ENCODE measurements at regions not wholly inside any gene's neighbourhood (a gene's known extent, or its start where the extent isn't known, plus 50 kb on each side); places are given as distances from the start of the nearest gene placed in this dataset.
"Not testable (repeated sequence)": the region's sequence is repeated elsewhere in the genome, so short reads cannot be mapped to it uniquely, and the experiment has no call there.

DNA sequence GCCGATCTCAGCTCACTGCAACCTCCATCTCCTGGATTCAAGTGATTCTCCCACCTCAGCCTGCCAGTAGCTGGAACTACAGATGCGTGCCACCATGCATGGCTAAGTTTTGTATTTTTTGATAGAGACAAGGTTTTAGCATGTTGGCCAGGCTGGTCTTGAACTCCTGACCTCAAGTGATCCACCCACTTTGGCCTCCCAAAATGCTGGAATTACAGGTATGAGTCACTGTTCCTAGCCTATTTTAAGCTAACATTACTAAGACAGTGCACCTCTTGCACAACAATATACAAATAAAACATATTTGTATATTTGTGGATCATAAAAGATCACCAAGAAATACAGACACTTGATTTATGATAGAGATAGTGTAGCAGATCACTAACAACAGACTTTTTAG lies 139.1 kb downstream of the DUSP10 start:
- ATAC-seq (no peak), DNase-seq (no peak)
- no peak overlapping the region for H3K4me3 ChIP-seq
- intact Hi-C loops (cut with DNase I) = no loop called here
- H3K36me3 ChIP-seq = no peaks in the 10 kb centered on the region
- no peaks in the 10 kb centered on the region for H3K27me3 ChIP-seq (ENCODE audit: low read depth)
- TF ChIP-seq, protein P1, sequence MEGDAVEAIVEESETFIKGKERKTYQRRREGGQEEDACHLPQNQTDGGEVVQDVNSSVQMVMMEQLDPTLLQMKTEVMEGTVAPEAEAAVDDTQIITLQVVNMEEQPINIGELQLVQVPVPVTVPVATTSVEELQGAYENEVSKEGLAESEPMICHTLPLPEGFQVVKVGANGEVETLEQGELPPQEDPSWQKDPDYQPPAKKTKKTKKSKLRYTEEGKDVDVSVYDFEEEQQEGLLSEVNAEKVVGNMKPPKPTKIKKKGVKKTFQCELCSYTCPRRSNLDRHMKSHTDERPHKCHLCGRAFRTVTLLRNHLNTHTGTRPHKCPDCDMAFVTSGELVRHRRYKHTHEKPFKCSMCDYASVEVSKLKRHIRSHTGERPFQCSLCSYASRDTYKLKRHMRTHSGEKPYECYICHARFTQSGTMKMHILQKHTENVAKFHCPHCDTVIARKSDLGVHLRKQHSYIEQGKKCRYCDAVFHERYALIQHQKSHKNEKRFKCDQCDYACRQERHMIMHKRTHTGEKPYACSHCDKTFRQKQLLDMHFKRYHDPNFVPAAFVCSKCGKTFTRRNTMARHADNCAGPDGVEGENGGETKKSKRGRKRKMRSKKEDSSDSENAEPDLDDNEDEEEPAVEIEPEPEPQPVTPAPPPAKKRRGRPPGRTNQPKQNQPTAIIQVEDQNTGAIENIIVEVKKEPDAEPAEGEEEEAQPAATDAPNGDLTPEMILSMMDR (IDR thresholded peaks at IDR 0.05) = no peak
- H3K4me1 ChIP-seq = no peaks in the 10 kb centered on the region
- no peak overlapping the region for H3K27ac ChIP-seq
- H3K9me3 ChIP-seq = no peaks in the 10 kb centered on the region

DNA sequence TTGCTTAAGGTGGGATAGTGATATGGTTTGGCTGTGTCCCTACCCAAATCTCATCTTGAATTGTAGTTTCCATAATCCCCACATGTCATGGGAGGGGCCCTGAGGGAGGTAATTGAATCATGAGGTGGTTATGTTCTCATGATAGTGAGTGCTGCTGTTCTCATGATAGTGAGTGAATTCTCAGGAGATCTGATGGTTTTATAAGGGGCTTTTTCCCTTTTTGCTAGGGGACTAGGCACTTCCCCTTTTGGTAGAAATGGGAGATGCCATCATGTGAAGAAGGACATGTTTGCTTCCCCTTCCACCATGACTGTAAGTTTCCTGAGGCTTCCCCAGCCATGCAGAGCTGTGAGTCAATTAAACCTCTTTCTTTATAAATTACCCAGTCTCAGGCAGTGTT lies 137.5 kb downstream of the DUSP10 start:
- DNase-seq; ATAC-seq; H3K9me3 ChIP-seq; H3K4me1 ChIP-seq; intact Hi-C loops (cut with DNase I); H3K36me3 ChIP-seq; H3K4me3 ChIP-seq; H3K27me3 ChIP-seq (ENCODE audit: low read depth); H3K27ac ChIP-seq: not testable (repeated sequence)

DNA sequence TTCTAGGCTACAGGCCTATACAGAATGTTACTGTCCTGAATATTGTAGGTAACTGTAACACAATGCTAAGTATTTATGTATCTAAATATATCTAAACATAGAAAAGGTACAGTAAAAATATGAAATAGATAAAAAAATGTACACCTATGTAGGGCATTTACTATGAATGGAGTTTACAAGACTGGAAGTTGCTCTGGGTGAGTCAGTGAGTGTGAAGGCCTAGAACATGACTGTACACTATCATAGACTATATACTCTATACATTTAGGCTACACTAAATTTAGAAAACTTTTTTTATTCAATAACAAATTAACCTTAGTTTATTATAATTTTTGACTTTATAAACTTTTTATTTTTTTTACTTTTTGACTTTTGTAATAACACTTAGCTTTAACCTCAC lies 136.9 kb downstream of the DUSP10 start:
- intact Hi-C loops (cut with DNase I) = no loop called here
- DNase-seq (no peak), ATAC-seq (no peak)
- TF ChIP-seq, protein P1 (IDR thresholded peaks at IDR 0.05) = no peak
- H3K4me3 ChIP-seq = no peak overlapping the region
- no peaks in the 10 kb centered on the region for H3K36me3 ChIP-seq
- H3K4me1 ChIP-seq = no peaks in the 10 kb centered on the region
- no peaks in the 10 kb centered on the region for H3K27me3 ChIP-seq (ENCODE audit: low read depth)
- H3K27ac ChIP-seq = no peak overlapping the region
- H3K9me3 ChIP-seq = no peaks in the 10 kb centered on the region

DNA sequence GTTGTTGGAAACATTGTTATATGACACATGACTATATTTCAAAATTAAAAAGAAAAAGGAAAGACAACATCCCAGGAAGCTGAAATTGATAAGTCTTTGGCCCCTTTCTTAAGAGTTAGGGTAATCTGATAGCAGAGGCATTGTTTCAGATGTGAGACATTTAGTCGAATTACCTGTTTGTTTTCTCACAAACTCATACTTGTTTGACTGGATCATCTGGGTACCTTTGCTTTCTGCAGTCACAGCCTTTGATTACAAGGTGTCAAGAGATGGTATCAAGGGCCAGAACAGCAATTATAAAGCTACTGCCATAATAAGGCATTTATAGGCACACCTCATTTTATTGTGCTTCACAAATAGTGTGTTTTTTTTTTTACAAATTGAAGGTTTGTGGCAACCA lies 136.3 kb downstream of the DUSP10 start:
- no peak overlapping the region for H3K4me3 ChIP-seq
- TF ChIP-seq, protein P1 (IDR thresholded peaks at IDR 0.05) = no peak
- no peaks in the 10 kb centered on the region for H3K4me1 ChIP-seq
- no peak overlapping the region for H3K27ac ChIP-seq
- intact Hi-C loops (cut with DNase I) = no loop called here
- no peaks in the 10 kb centered on the region for H3K27me3 ChIP-seq (ENCODE audit: low read depth)
- DNase-seq = no peak
- H3K36me3 ChIP-seq = no peaks in the 10 kb centered on the region
- ATAC-seq = no peak
- no peaks in the 10 kb centered on the region for H3K9me3 ChIP-seq

DNA sequence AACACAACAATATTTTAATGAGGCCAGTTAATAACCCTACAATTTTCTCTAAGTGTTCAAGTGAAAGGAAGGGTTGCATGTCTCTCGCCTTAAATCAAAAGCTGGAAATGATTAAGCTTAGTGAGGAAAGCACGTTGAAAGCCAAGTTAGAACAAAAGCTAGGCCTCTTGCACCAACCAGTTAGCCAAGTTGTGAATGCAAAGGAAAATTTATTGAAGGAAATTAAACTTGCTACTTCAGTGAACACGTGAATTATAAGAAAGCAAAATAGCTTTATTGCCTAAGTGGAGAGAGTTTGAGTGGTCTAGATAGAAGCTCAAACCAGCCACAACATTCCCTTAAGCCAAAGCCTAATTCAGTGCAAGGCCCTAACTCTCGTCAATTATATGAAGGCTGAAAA lies 135.6 kb downstream of the DUSP10 start:
- Histone ChIP-seq H3K9me3 (no peaks in the 10 kb centered on the region), H3K4me3 (no peak overlapping the region), H3K27me3 (ENCODE audit: low read depth) (no peaks in the 10 kb centered on the region), H3K27ac (no peak overlapping the region), H3K4me1 (no peaks in the 10 kb centered on the region), H3K36me3 (no peaks in the 10 kb centered on the region)
- intact Hi-C loops (cut with DNase I) = no loop called here
- ATAC-seq = no peak
- no peak for DNase-seq
- TF ChIP-seq, protein P1 (IDR thresholded peaks at IDR 0.05) = no peak

DNA sequence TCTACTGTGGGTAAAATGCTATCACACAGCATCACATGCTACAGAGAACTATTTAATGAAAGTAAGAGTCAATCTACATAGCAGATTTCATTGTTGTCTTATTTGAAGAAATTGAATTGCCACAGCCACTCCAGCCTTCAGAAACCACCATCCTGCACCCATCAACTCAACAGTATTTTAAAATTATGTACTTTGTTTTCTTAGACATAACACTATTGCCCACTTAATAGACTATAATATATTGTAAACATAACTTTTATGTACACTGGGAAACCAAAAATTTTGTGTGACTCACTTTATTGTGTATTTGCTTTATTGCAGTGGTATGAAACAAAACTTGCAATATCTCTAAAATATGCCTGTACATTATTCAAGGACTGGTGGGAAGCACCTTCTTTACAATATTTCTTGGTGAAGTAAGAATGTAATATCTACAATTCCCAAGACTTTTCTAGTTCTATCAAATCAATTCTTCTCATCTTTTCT lies 133.0 kb downstream of the DUSP10 start:
- DNase-seq = no peak
- Histone ChIP-seq H3K36me3 (no peaks in the 10 kb centered on the region), H3K9me3 (no peaks in the 10 kb centered on the region), H3K4me3 (no peak overlapping the region), H3K4me1 (peaks cover 12% of the 10 kb centered on the region), H3K27ac (no peak overlapping the region), H3K27me3 (ENCODE audit: low read depth) (no peaks in the 10 kb centered on the region)
- intact Hi-C loops (cut with DNase I) = no loop called here
- TF ChIP-seq, protein P1 (IDR thresholded peaks at IDR 0.05) = no peak
- ATAC-seq = no peak
